ENCODE measurements at regions not wholly inside any gene's neighbourhood (a gene's known extent, or its start where the extent isn't known, plus 50 kb on each side); places are given as distances from the start of the nearest gene placed in this dataset.

DNA sequence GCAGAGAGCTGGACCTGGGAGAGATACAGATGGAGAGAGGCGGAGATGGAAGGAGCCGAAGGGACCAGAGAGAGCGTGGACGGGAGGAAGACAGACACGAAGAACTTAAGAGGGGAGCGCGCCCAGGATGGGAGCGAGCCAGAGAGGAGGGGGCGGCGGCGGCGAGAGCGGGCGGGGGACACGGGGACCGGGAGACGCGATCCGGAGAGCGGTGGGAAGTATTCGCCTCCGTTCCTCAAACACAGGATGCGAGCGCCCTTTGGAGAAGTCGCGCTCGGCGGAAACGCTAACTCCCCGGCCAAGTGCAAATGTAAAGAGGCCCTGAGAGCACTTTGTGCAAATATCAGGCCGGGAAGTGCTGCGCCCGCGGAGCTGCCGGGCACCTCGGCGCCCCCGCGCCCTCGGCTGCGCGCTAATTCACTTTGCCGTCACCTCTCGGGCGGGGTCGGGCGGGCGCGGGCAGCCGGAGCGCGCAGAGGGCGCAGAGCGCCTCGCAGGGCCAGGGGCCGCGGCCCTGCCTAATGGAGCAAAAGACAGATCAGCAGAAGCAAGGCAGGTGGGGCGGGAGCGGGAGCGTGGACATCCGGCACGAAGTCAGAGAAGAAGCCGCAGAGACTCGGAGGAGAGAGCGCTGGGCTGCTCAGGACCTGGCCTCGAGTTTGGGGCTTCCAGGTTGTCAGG, 281.2 kb downstream of the RRAGC start:
- Histone ChIP-seq H3K27ac (no peak overlapping the region), H3K4me1 (no peaks in the 10 kb centered on the region), H3F3A (ENCODE audit: low read depth) (peaks cover 6% of the 10 kb centered on the region), H3K4me2 (peak overlapping the region; percentile 89), H3K79me2 (ENCODE audit: low read depth) (no peaks in the 10 kb centered on the region), H3K27me3 (peaks cover 51% of the 10 kb centered on the region), H2AFZ (replicated peaks) (peak overlapping the region; percentile 96), H3K4me3 (peak overlapping the region; percentile 66), H3K36me3 (no peaks in the 10 kb centered on the region), H4K20me1 (ENCODE audit: low read depth) (no peaks in the 10 kb centered on the region), H3K9me3 (ENCODE audit: low read depth) (no peaks in the 10 kb centered on the region), H3K9ac (no peak overlapping the region)
- peak; percentile 69 for TF ChIP-seq EZH2 (IDR thresholded peaks at IDR 0.05)
- TF ChIP-seq, protein P1, sequence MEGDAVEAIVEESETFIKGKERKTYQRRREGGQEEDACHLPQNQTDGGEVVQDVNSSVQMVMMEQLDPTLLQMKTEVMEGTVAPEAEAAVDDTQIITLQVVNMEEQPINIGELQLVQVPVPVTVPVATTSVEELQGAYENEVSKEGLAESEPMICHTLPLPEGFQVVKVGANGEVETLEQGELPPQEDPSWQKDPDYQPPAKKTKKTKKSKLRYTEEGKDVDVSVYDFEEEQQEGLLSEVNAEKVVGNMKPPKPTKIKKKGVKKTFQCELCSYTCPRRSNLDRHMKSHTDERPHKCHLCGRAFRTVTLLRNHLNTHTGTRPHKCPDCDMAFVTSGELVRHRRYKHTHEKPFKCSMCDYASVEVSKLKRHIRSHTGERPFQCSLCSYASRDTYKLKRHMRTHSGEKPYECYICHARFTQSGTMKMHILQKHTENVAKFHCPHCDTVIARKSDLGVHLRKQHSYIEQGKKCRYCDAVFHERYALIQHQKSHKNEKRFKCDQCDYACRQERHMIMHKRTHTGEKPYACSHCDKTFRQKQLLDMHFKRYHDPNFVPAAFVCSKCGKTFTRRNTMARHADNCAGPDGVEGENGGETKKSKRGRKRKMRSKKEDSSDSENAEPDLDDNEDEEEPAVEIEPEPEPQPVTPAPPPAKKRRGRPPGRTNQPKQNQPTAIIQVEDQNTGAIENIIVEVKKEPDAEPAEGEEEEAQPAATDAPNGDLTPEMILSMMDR (IDR thresholded peaks at IDR 0.05), result no peak
- peak; percentile 45 for TF ChIP-seq EZH2phosphoT487 (IDR thresholded peaks at IDR 0.05)
- Mint-ChIP-seq H3K4me3 (peak overlapping the region; percentile 81), H3K27me3 (ENCODE audit: insufficient read depth, low read depth) (peaks cover 21% of the 10 kb centered on the region), H3K4me1 (peaks cover 22% of the 10 kb centered on the region), H3K36me3 (no peaks in the 10 kb centered on the region), H3K27ac (no peak overlapping the region), H3K9me3 (no peaks in the 10 kb centered on the region)
- DNase-seq (ENCODE audit: low spot score), result peak; percentile 59

DNA sequence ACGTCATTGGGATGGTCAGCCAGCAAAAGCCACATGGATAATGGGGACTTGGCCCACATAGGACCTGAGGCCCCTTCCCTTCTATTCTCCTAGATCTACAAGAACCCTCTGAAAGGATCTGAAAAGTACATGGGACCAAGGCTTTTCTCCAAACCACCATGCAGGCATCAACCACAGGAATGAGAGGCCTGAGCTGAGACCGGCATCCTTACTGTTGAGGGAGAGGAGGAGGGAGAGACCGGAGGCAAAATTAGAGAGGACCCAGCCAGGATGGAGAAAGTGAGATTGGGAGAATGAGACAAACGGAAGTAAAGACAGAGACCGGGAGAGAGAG, 281.7 kb downstream of the RRAGC start:
- peak overlapping the region; percentile 81 for H3K4me3 Mint-ChIP-seq
- H3K36me3 ChIP-seq, result no peaks in the 10 kb centered on the region
- H3F3A ChIP-seq (ENCODE audit: low read depth), result peaks cover 6% of the 10 kb centered on the region
- no peaks in the 10 kb centered on the region for H3K4me1 ChIP-seq
- peak overlapping the region; percentile 66 for H3K4me3 ChIP-seq
- no peaks in the 10 kb centered on the region for H3K9me3 ChIP-seq (ENCODE audit: low read depth)
- H3K27me3 ChIP-seq, result peaks cover 51% of the 10 kb centered on the region
- H2AFZ ChIP-seq (replicated peaks), result peak overlapping the region; percentile 96
- no peaks in the 10 kb centered on the region for H4K20me1 ChIP-seq (ENCODE audit: low read depth)
- peaks cover 27% of the 10 kb centered on the region for H3K4me1 Mint-ChIP-seq
- TF ChIP-seq EZH2phosphoT487 (IDR thresholded peaks at IDR 0.05), result no peak
- no peak for TF ChIP-seq EZH2 (IDR thresholded peaks at IDR 0.05)
- TF ChIP-seq, protein P1 (IDR thresholded peaks at IDR 0.05), result no peak
- H3K9me3 Mint-ChIP-seq, result no peaks in the 10 kb centered on the region
- no peak overlapping the region for H3K9ac ChIP-seq
- H3K27ac ChIP-seq, result no peak overlapping the region
- H3K36me3 Mint-ChIP-seq, result no peaks in the 10 kb centered on the region
- no peak overlapping the region for H3K27ac Mint-ChIP-seq
- peaks cover 20% of the 10 kb centered on the region for H3K27me3 Mint-ChIP-seq (ENCODE audit: insufficient read depth, low read depth)
- H3K79me2 ChIP-seq (ENCODE audit: low read depth), result no peaks in the 10 kb centered on the region
- no peak for DNase-seq (ENCODE audit: low spot score)
- H3K4me2 ChIP-seq, result peak overlapping the region; percentile 89

DNA sequence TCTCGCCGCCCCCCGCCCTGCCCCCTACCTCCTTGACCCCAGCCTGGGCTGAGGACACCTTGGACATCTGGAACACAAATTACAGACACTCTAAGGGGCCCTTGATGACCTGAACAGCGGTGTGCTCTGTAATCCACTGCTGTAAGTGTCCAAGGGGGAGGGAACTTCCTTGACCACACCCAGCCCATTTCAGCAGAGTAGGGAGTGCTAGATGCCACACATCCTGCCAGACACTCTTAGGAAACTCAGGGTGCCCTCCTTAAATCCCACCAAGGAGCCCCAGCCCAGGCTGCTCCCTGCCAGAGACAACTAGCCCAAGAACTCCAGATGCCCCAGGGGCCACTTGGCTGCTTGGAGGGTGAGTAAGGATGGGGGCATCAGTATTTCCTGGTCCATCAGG, 282.2 kb downstream of the RRAGC start:
- Histone ChIP-seq H3K36me3 (no peaks in the 10 kb centered on the region), H3K9me3 (ENCODE audit: low read depth) (no peaks in the 10 kb centered on the region), H3K27ac (no peak overlapping the region), H2AFZ (replicated peaks) (no peak overlapping the region), H4K20me1 (ENCODE audit: low read depth) (no peaks in the 10 kb centered on the region), H3F3A (ENCODE audit: low read depth) (peaks cover 6% of the 10 kb centered on the region), H3K4me3 (no peak overlapping the region), H3K79me2 (ENCODE audit: low read depth) (no peaks in the 10 kb centered on the region), H3K27me3 (peaks cover 51% of the 10 kb centered on the region), H3K4me1 (peaks cover 2% of the 10 kb centered on the region), H3K9ac (no peak overlapping the region), H3K4me2 (no peak overlapping the region)
- H3K4me3 Mint-ChIP-seq, result peak overlapping the region; percentile 81
- H3K9me3 Mint-ChIP-seq, result no peaks in the 10 kb centered on the region
- DNase-seq (ENCODE audit: low spot score), result no peak
- no peak for TF ChIP-seq EZH2phosphoT487 (IDR thresholded peaks at IDR 0.05)
- TF ChIP-seq EZH2 (IDR thresholded peaks at IDR 0.05), result no peak
- TF ChIP-seq, protein P1 (IDR thresholded peaks at IDR 0.05), result no peak
- no peak overlapping the region for H3K27ac Mint-ChIP-seq
- peaks cover 29% of the 10 kb centered on the region for H3K4me1 Mint-ChIP-seq
- H3K27me3 Mint-ChIP-seq (ENCODE audit: insufficient read depth, low read depth), result peaks cover 18% of the 10 kb centered on the region
- H3K36me3 Mint-ChIP-seq, result no peaks in the 10 kb centered on the region
